ENCODE measurements at regions not wholly inside any gene's neighbourhood (a gene's known extent, or its start where the extent isn't known, plus 50 kb on each side); places are given as distances from the start of the nearest gene placed in this dataset.

- Histone ChIP-seq H3K27me3 (replicated peaks; ENCODE audit: control insufficient read depth, insufficient read depth, low read length) (no peaks in the 10 kb centered on the region), H3K9me3 (no peaks in the 10 kb centered on the region), H3K4me3 (ENCODE audit: low read depth, low read length) (no peak overlapping the region), H3K36me3 (ENCODE audit: control insufficient read depth, insufficient read depth, low read length) (no peaks in the 10 kb centered on the region), H3K4me1 (no peaks in the 10 kb centered on the region)
- H3K27ac Mint-ChIP-seq (ENCODE audit: unreplicated experiment), result no peak overlapping the region
- H3K4me1 Mint-ChIP-seq (ENCODE audit: low read depth, unreplicated experiment), result no peaks in the 10 kb centered on the region
- no peaks in the 10 kb centered on the region for H3K27me3 Mint-ChIP-seq (ENCODE audit: insufficient read depth, unreplicated experiment)
- intact Hi-C loops (cut with micrococcal nuclease; ENCODE audit: unreplicated experiment), result no loop called here
- CTCF ChIA-PET, result no interaction called here
- TF ChIP-seq, protein P1, sequence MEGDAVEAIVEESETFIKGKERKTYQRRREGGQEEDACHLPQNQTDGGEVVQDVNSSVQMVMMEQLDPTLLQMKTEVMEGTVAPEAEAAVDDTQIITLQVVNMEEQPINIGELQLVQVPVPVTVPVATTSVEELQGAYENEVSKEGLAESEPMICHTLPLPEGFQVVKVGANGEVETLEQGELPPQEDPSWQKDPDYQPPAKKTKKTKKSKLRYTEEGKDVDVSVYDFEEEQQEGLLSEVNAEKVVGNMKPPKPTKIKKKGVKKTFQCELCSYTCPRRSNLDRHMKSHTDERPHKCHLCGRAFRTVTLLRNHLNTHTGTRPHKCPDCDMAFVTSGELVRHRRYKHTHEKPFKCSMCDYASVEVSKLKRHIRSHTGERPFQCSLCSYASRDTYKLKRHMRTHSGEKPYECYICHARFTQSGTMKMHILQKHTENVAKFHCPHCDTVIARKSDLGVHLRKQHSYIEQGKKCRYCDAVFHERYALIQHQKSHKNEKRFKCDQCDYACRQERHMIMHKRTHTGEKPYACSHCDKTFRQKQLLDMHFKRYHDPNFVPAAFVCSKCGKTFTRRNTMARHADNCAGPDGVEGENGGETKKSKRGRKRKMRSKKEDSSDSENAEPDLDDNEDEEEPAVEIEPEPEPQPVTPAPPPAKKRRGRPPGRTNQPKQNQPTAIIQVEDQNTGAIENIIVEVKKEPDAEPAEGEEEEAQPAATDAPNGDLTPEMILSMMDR (IDR thresholded peaks at IDR 0.05; ENCODE audit: insufficient read depth in 1 of 2, low read depth in 1 of 2, low read length in 1 of 2, severe bottlenecking in 1 of 2, unreplicated experiment in 1 of 2), result no peak
- POLR2A ChIA-PET, result no interaction called here
- DNase-seq, result no peak
- no peaks in the 10 kb centered on the region for H3K9me3 Mint-ChIP-seq (ENCODE audit: unreplicated experiment)
- no peak overlapping the region for H3K4me3 Mint-ChIP-seq (ENCODE audit: unreplicated experiment)
- no TSS peak for BruUV-seq (replicated peaks)
- H3K36me3 Mint-ChIP-seq (ENCODE audit: insufficient read depth, unreplicated experiment), result no peaks in the 10 kb centered on the region
Measured at GRCh38 chr14:84037593-84037992, 1492.4 kb upstream of the FLRT2 start.

DNA sequence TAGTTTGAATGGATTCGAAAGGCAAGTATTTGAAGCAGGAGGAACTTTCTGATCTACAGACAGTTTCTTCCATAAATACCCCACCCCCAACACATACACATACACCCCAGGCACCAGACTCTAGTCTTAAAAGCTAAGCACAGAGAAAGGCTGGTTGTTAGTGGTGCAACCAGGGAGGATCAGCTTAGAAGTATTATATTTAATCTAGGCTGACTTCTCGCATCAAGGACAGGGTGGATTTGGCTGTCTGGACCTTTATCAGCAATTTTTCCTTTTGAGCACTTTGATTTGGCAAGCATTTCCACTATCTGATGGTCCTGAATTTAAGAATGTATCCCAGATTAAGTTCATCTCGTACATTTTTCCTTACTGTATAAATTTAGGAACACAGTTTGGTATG is 1489.8 kb upstream of the FLRT2 start:
- H3K4me1 ChIP-seq, result no peaks in the 10 kb centered on the region
- Mint-ChIP-seq H3K9me3 (ENCODE audit: unreplicated experiment) (no peaks in the 10 kb centered on the region), H3K27me3 (ENCODE audit: insufficient read depth, unreplicated experiment) (no peaks in the 10 kb centered on the region), H3K4me3 (ENCODE audit: unreplicated experiment) (no peak overlapping the region), H3K4me1 (ENCODE audit: low read depth, unreplicated experiment) (no peaks in the 10 kb centered on the region), H3K36me3 (ENCODE audit: insufficient read depth, unreplicated experiment) (no peaks in the 10 kb centered on the region), H3K27ac (ENCODE audit: unreplicated experiment) (no peak overlapping the region)
- no peaks in the 10 kb centered on the region for H3K9me3 ChIP-seq
- DNase-seq, result no peak
- H3K27me3 ChIP-seq (replicated peaks; ENCODE audit: control insufficient read depth, insufficient read depth, low read length), result no peaks in the 10 kb centered on the region
- BruUV-seq (replicated peaks), result no TSS peak
- TF ChIP-seq, protein P1 (IDR thresholded peaks at IDR 0.05; ENCODE audit: insufficient read depth in 1 of 2, low read depth in 1 of 2, low read length in 1 of 2, severe bottlenecking in 1 of 2, unreplicated experiment in 1 of 2), result no peak
- ChIA-PET CTCF (no interaction called here), POLR2A (no interaction called here)
- intact Hi-C loops (cut with micrococcal nuclease; ENCODE audit: unreplicated experiment), result no loop called here
- H3K36me3 ChIP-seq (ENCODE audit: control insufficient read depth, insufficient read depth, low read length), result no peaks in the 10 kb centered on the region
- H3K4me3 ChIP-seq (ENCODE audit: low read depth, low read length), result no peak overlapping the region

DNA sequence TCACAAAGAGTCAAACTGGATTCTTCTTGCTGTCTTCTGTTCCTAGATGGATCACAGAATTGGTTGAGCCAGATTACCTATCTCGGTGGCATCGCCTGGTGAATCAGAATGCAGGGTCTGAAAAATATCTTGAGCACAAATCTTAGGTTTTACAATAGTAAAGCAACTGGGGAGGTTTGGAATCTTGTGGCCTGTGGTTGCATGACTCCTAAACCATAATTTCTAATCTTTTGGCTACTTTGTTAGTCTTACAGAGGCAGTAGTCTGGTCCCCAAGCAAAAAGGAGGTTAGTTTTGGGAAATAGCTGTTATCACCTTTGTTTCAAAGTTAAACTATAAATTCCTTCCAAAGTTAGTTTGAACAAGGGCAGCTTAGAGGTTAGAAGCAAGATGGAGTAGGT is 1488.5 kb upstream of the FLRT2 start:
- Mint-ChIP-seq H3K9me3 (ENCODE audit: unreplicated experiment) (no peaks in the 10 kb centered on the region), H3K36me3 (ENCODE audit: insufficient read depth, unreplicated experiment) (no peaks in the 10 kb centered on the region), H3K27ac (ENCODE audit: unreplicated experiment) (no peak overlapping the region), H3K4me3 (ENCODE audit: unreplicated experiment) (no peak overlapping the region), H3K27me3 (ENCODE audit: insufficient read depth, unreplicated experiment) (no peaks in the 10 kb centered on the region), H3K4me1 (ENCODE audit: low read depth, unreplicated experiment) (no peaks in the 10 kb centered on the region)
- BruUV-seq (replicated peaks), result no TSS peak
- no peaks in the 10 kb centered on the region for H3K9me3 ChIP-seq
- H3K4me1 ChIP-seq, result no peaks in the 10 kb centered on the region
- H3K27me3 ChIP-seq (replicated peaks; ENCODE audit: control insufficient read depth, insufficient read depth, low read length), result no peaks in the 10 kb centered on the region
- H3K4me3 ChIP-seq (ENCODE audit: low read depth, low read length), result no peak overlapping the region
- ChIA-PET CTCF (no interaction called here), POLR2A (no interaction called here)
- H3K36me3 ChIP-seq (ENCODE audit: control insufficient read depth, insufficient read depth, low read length), result no peaks in the 10 kb centered on the region
- no peak for DNase-seq
- intact Hi-C loops (cut with micrococcal nuclease; ENCODE audit: unreplicated experiment), result no loop called here
- TF ChIP-seq, protein P1 (IDR thresholded peaks at IDR 0.05; ENCODE audit: insufficient read depth in 1 of 2, low read depth in 1 of 2, low read length in 1 of 2, severe bottlenecking in 1 of 2, unreplicated experiment in 1 of 2), result no peak

All from Caco-2 (cell line).